ENCODE measurements at regions not wholly inside any gene's neighbourhood (a gene's known extent, or its start where the extent isn't known, plus 50 kb on each side); places are given as distances from the start of the nearest gene placed in this dataset.
"Not testable (repeated sequence)": the region's sequence is repeated elsewhere in the genome, so short reads cannot be mapped to it uniquely, and the experiment has no call there.

DNA sequence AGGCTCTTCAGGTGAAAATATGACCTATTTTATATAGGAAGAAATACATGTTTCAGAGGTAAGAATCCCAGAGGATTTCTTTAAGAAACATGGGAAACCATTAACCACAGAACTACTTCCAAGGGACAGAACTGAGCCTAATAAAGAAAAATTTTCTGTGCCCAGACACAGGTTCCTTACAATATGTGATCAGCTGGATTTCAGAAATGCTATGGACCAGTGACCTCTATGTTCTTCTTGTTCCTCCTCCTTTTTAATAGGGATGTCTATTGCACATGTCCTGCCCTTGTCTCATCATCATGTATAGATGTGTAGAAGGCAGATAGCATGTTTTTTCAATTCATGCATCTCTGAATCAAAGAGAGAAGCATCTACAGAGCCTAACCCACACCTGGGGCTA, 836.6 kb downstream of the RNF144A start:
- Histone ChIP-seq H3K27me3 (ENCODE audit: control insufficient read depth in 3 of 3, insufficient read depth in 3 of 3, low read length in 3 of 3) (no peaks in the 10 kb centered on the region), H3K36me3 (ENCODE audit: control insufficient read depth in 3 of 3, insufficient read depth in 3 of 3, low read length in 3 of 3) (no peaks in the 10 kb centered on the region), H3K4me3 (ENCODE audit: low read length in 3 of 3) (no peak overlapping the region), H3K4me1 (ENCODE audit: control insufficient read depth in 3 of 3, insufficient read depth in 3 of 3, low read length in 3 of 3) (no peaks in the 10 kb centered on the region), H3K9ac (ENCODE audit: low read depth in 1 of 3, low read length in 3 of 3) (no peak overlapping the region), H3K9me3 (ENCODE audit: control insufficient read depth in 3 of 3, low read length in 3 of 3) (peaks cover 0 to 9% (median 5%) of the 10 kb centered on the region in 3 donors), H3K27ac (ENCODE audit: low read depth, low read length) (no peak overlapping the region)

DNA sequence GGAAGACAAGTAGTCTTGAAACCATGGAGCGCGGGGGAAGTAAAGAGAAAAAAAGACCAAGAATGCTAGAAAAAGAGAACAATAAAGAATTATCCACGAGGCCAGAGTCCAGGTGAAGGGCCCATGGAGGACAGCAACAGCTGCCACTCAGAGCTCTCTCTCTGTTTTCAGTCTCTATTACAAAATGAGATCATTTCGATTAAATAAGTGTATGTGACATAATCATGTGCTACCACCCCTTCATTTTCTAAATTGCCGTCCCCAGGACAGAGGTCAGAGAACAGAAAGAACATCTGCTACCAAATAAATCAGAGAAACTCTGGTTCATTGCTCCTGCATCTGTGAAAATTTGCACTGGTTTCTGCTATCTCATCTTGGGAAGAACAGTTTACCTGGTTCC, 838.7 kb downstream of the RNF144A start:
- no peaks in the 10 kb centered on the region for H3K4me1 ChIP-seq (ENCODE audit: control insufficient read depth in 3 of 3, insufficient read depth in 3 of 3, low read length in 3 of 3)
- no peak overlapping the region for H3K9ac ChIP-seq (ENCODE audit: low read depth in 1 of 3, low read length in 3 of 3)
- no peak overlapping the region for H3K27ac ChIP-seq (ENCODE audit: low read depth, low read length)
- no peak overlapping the region for H3K4me3 ChIP-seq (ENCODE audit: low read length in 3 of 3)
- no peaks in the 10 kb centered on the region for H3K27me3 ChIP-seq (ENCODE audit: control insufficient read depth in 3 of 3, insufficient read depth in 3 of 3, low read length in 3 of 3)
- H3K9me3 ChIP-seq (ENCODE audit: control insufficient read depth in 3 of 3, low read length in 3 of 3): peaks cover 0 to 9% (median 5%) of the 10 kb centered on the region in 3 donors
- H3K36me3 ChIP-seq (ENCODE audit: control insufficient read depth in 3 of 3, insufficient read depth in 3 of 3, low read length in 3 of 3): no peaks in the 10 kb centered on the region

DNA sequence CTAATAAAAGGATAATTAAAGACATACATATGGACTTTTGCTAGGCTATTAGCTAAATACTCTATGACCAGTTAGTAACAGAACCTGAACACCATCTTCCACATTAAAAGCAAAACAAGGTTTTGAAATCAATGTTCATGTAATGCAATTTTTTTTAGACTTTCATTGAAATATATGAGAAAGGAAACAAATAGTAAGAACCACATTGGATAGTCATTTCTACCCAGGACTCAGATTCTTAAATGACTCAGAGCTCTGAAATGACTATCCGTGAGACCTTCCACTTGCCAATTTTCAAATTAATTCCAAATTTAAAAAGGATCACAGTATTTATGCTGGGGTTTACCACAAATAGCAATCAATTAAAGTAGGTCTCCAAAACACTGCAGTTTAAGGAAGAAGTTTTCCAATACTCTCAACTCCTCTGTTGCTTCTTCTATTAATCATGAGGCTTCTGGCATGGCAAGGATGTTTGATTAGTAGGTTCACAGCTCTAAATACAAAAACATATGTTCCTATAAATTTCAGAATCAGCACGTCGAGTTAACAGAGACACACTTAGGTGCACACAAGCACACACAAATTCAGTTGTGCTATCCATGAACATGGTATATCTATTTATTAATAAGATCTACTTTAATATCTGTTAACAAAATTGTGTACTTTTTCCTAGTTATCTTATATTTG, 841.0 kb downstream of the RNF144A start:
- no peak overlapping the region for H3K4me3 ChIP-seq (ENCODE audit: low read length in 3 of 3)
- no peak overlapping the region for H3K9ac ChIP-seq (ENCODE audit: low read depth in 1 of 3, low read length in 3 of 3)
- H3K27me3 ChIP-seq (ENCODE audit: control insufficient read depth in 3 of 3, insufficient read depth in 3 of 3, low read length in 3 of 3): no peaks in the 10 kb centered on the region
- peaks cover 0 to 9% (median 5%) of the 10 kb centered on the region in 3 donors for H3K9me3 ChIP-seq (ENCODE audit: control insufficient read depth in 3 of 3, low read length in 3 of 3)
- H3K36me3 ChIP-seq (ENCODE audit: control insufficient read depth in 3 of 3, insufficient read depth in 3 of 3, low read length in 3 of 3): no peaks in the 10 kb centered on the region
- H3K4me1 ChIP-seq (ENCODE audit: control insufficient read depth in 3 of 3, insufficient read depth in 3 of 3, low read length in 3 of 3): no peaks in the 10 kb centered on the region
- H3K27ac ChIP-seq (ENCODE audit: low read depth, low read length): no peak overlapping the region

DNA sequence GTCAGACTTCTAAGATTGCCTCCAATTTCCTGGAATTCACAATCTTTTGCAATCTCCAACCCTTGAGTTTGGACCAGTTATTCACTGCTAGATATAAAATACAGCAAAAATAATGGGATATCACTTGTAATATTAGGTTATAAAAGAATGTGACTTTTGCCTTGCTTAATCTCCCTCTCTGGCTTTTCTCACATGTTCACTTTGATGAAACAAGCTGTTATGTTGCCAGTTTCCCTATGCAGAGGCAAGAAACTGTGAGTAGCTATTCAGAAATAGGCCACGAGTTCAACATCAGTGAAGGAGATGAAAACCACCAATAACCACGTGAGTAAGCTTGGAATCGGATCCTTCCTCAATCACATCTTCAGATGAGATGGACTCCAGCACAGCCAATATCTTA, 842.7 kb downstream of the RNF144A start:
- no peaks in the 10 kb centered on the region for H3K4me1 ChIP-seq (ENCODE audit: control insufficient read depth in 3 of 3, insufficient read depth in 3 of 3, low read length in 3 of 3)
- H3K4me3 ChIP-seq (ENCODE audit: low read length in 3 of 3): no peak overlapping the region
- H3K9me3 ChIP-seq (ENCODE audit: control insufficient read depth in 3 of 3, low read length in 3 of 3): peaks cover 0 to 4% (median 4%) of the 10 kb centered on the region in 3 donors
- H3K27me3 ChIP-seq (ENCODE audit: control insufficient read depth in 3 of 3, insufficient read depth in 3 of 3, low read length in 3 of 3): no peaks in the 10 kb centered on the region
- no peaks in the 10 kb centered on the region for H3K36me3 ChIP-seq (ENCODE audit: control insufficient read depth in 3 of 3, insufficient read depth in 3 of 3, low read length in 3 of 3)
- no peak overlapping the region for H3K27ac ChIP-seq (ENCODE audit: low read depth, low read length)
- no peak overlapping the region for H3K9ac ChIP-seq (ENCODE audit: low read depth in 1 of 3, low read length in 3 of 3)

DNA sequence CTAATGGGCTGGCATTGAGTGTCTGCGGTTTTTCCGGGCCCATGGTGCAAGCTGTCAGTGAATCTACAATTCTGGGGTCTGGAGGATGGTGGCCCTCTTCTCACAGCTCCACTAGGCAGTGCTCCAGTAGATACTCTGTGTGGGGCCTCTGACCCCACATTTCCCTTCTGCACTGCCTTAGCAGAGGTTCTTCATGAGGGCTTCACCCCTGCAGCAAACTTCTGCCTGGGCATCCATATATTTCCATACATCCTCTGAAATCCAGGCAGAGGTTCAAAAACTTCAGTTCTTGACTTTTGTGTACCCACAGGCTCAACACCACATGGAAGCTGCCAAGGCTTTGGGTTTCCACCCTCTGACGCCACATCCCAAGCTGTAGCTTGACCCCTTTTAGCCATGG, 846.2 kb downstream of the RNF144A start:
- H3K9me3 ChIP-seq (ENCODE audit: control insufficient read depth in 3 of 3, low read length in 3 of 3); H3K4me3 ChIP-seq (ENCODE audit: low read length in 3 of 3); H3K36me3 ChIP-seq (ENCODE audit: control insufficient read depth in 3 of 3, insufficient read depth in 3 of 3, low read length in 3 of 3); H3K9ac ChIP-seq (ENCODE audit: low read depth in 1 of 3, low read length in 3 of 3); H3K27me3 ChIP-seq (ENCODE audit: control insufficient read depth in 3 of 3, insufficient read depth in 3 of 3, low read length in 3 of 3); H3K4me1 ChIP-seq (ENCODE audit: control insufficient read depth in 3 of 3, insufficient read depth in 3 of 3, low read length in 3 of 3); H3K27ac ChIP-seq (ENCODE audit: low read depth, low read length): not testable (repeated sequence)

DNA sequence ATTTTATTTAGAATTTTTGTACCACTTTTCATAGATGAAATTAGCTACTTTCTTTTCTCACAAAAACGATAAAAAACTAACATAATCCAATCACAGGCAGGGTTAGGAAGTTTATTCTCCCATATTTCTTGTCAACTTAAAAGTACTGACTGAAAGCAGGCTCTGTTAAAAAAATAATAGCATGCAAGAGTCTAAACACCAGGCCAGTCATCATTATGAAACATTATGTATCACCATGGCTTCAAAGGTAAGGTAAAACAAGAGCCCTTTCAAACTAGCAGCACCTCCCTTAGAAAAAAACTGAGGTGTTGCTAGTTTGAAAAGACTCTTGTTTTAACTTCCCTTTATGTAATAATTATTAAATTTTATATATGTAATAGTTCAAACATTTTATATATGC, 848.0 kb downstream of the RNF144A start:
- H3K27ac ChIP-seq (ENCODE audit: low read depth, low read length): no peak overlapping the region
- H3K27me3 ChIP-seq (ENCODE audit: control insufficient read depth in 3 of 3, insufficient read depth in 3 of 3, low read length in 3 of 3): no peaks in the 10 kb centered on the region
- no peaks in the 10 kb centered on the region for H3K4me1 ChIP-seq (ENCODE audit: control insufficient read depth in 3 of 3, insufficient read depth in 3 of 3, low read length in 3 of 3)

DNA sequence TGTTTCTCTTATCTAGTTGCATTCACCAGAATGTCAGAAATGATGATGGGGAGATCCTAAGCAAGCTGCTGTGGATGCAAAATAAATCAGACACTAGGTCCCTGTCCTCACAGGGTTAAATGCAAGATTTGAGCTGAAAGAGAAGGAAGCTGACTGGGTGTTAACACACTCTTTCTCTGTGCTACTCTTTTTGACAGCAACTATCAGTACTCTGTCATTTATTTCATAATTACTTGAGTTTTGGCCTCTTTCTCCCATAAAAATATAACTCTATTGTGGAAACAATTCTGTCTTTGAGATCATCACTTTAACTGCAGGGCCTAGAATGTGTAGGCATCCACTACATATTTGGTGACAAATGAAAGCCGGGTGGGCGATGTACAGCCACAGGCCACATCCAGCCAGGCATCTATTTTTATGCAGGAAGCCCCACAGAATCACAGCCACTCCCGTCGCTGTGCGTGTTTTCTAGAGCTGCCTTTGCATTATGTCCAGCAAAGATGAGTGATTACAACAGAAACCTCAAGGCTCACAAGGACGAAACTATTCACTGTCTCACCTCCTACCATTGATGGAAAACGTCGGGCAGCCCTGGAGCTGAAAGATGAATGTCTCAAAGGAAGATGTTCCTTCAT, 849.0 kb downstream of the RNF144A start:
- Histone ChIP-seq H3K27me3 (ENCODE audit: control insufficient read depth in 3 of 3, insufficient read depth in 3 of 3, low read length in 3 of 3) (no peaks in the 10 kb centered on the region), H3K9me3 (ENCODE audit: control insufficient read depth in 3 of 3, low read length in 3 of 3) (peaks cover 0 to 4% (median 4%) of the 10 kb centered on the region in 3 donors)

More for the DNA sequence above, 848.0 kb downstream of the RNF144A start:
- Histone ChIP-seq H3K4me3 (ENCODE audit: low read length in 3 of 3) (no peak overlapping the region), H3K9me3 (ENCODE audit: control insufficient read depth in 3 of 3, low read length in 3 of 3) (peaks cover 0 to 4% (median 4%) of the 10 kb centered on the region in 3 donors), H3K36me3 (ENCODE audit: control insufficient read depth in 3 of 3, insufficient read depth in 3 of 3, low read length in 3 of 3) (no peaks in the 10 kb centered on the region), H3K9ac (ENCODE audit: low read depth in 1 of 3, low read length in 3 of 3) (no peak overlapping the region)

DNA sequence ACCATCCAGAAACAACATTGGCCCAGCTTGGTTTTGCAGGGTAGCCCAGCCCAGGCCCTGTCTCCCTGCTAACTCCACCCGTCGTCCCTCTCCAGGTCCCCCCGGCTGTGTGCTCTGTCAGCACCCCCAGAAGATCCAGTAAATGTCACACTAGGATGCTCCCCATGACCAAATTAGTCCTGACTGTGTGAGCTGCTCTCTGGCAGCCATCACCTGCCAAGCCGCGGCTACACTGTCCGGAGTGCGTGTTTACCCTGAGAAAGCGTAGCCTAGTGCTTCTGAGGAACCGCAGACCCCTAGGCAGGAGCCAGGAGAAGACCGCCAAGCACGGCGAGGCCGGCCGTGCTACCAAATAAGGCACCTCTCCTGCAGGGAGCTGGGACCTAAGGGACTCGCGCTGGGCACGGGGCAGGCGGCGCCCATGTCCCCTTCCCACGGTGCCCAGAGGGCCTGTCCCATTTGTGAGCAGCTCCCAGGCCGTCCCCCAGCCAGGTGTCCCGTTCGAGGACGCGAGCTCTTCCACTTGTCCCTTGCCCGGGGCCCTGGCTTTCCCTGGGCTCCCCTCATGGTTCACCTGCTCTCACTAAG, 849.9 kb downstream of the RNF144A start:
- Histone ChIP-seq H3K27me3 (ENCODE audit: control insufficient read depth in 3 of 3, insufficient read depth in 3 of 3, low read length in 3 of 3) (peaks cover 0 to 2% (median 0%) of the 10 kb centered on the region in 3 donors), H3K9me3 (ENCODE audit: control insufficient read depth in 3 of 3, low read length in 3 of 3) (peaks cover 0 to 4% (median 4%) of the 10 kb centered on the region in 3 donors), H3K4me3 (ENCODE audit: low read length in 3 of 3) (no peak overlapping the region), H3K36me3 (ENCODE audit: control insufficient read depth in 3 of 3, insufficient read depth in 3 of 3, low read length in 3 of 3) (no peaks in the 10 kb centered on the region), H3K9ac (ENCODE audit: low read depth in 1 of 3, low read length in 3 of 3) (no peak overlapping the region), H3K4me1 (ENCODE audit: control insufficient read depth in 3 of 3, insufficient read depth in 3 of 3, low read length in 3 of 3) (no peaks in the 10 kb centered on the region), H3K27ac (ENCODE audit: low read depth, low read length) (no peak overlapping the region)

More for the DNA sequence above, 849.0 kb downstream of the RNF144A start:
- Histone ChIP-seq H3K4me3 (ENCODE audit: low read length in 3 of 3) (no peak overlapping the region), H3K4me1 (ENCODE audit: control insufficient read depth in 3 of 3, insufficient read depth in 3 of 3, low read length in 3 of 3) (no peaks in the 10 kb centered on the region), H3K9ac (ENCODE audit: low read depth in 1 of 3, low read length in 3 of 3) (no peak overlapping the region), H3K27ac (ENCODE audit: low read depth, low read length) (no peak overlapping the region), H3K36me3 (ENCODE audit: control insufficient read depth in 3 of 3, insufficient read depth in 3 of 3, low read length in 3 of 3) (no peaks in the 10 kb centered on the region)

DNA sequence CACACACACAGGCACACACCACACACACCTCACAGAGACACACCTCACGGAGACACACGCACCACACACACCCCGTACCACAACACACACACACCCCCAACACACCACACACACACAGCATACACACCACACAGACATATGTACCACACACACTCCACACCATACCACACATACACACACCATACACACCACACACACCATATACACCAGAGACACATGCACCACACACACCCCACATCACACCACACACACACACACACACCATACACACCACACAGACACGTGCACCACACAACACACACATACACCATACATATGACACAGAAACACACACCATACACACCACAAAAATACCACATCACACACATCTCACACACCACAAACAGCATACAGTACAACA, 850.7 kb downstream of the RNF144A start:
- Histone ChIP-seq H3K4me1 (ENCODE audit: control insufficient read depth in 3 of 3, insufficient read depth in 3 of 3, low read length in 3 of 3) (no peaks in the 10 kb centered on the region), H3K36me3 (ENCODE audit: control insufficient read depth in 3 of 3, insufficient read depth in 3 of 3, low read length in 3 of 3) (no peaks in the 10 kb centered on the region), H3K27ac (ENCODE audit: low read depth, low read length) (no peak overlapping the region), H3K27me3 (ENCODE audit: control insufficient read depth in 3 of 3, insufficient read depth in 3 of 3, low read length in 3 of 3) (peaks cover 0 to 2% (median 0%) of the 10 kb centered on the region in 3 donors), H3K9ac (ENCODE audit: low read depth in 1 of 3, low read length in 3 of 3) (no peak overlapping the region), H3K4me3 (ENCODE audit: low read length in 3 of 3) (no peak overlapping the region), H3K9me3 (ENCODE audit: control insufficient read depth in 3 of 3, low read length in 3 of 3) (peaks cover 0 to 4% (median 4%) of the 10 kb centered on the region in 3 donors)

DNA sequence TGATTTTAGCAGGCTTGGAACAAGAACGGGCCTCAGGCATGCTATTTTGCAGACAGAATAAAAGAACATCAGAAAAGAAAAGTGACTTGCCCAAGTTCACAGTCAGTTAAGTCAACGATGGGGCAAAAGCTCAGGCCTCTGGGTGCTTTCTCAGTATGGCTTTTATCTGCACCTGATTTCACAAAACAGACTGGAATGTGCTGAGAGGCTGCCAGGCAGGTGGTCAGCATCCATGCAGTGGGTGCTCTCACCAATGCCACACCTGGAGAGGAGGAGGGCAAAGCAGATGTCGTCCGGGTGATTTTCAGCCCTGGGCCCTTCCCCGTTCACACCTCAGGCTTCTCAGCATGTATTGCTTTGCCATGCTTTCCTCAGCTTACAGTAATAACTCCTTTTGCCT, 854.6 kb downstream of the RNF144A start:
- Histone ChIP-seq H3K27ac (ENCODE audit: low read depth, low read length) (no peak overlapping the region), H3K4me3 (ENCODE audit: low read length in 3 of 3) (no peak overlapping the region), H3K4me1 (ENCODE audit: control insufficient read depth in 3 of 3, insufficient read depth in 3 of 3, low read length in 3 of 3) (no peaks in the 10 kb centered on the region), H3K9ac (ENCODE audit: low read depth in 1 of 3, low read length in 3 of 3) (no peak overlapping the region), H3K36me3 (ENCODE audit: control insufficient read depth in 3 of 3, insufficient read depth in 3 of 3, low read length in 3 of 3) (no peaks in the 10 kb centered on the region), H3K27me3 (ENCODE audit: control insufficient read depth in 3 of 3, insufficient read depth in 3 of 3, low read length in 3 of 3) (peaks cover 0 to 2% (median 0%) of the 10 kb centered on the region in 3 donors), H3K9me3 (ENCODE audit: control insufficient read depth in 3 of 3, low read length in 3 of 3) (no peaks in the 10 kb centered on the region)
